ENCODE measurements at regions not wholly inside any gene's neighbourhood (a gene's known extent, or its start where the extent isn't known, plus 50 kb on each side); places are given as distances from the start of the nearest gene placed in this dataset.

GRCh38 chr2:150976604-150977003 lies 285.1 kb downstream of the RBM43 start:
- TF ChIP-seq ZFX (IDR thresholded peaks at IDR 0.05) (no peak), CTCF (conservative IDR thresholded peaks at IDR 0.05) (no peak)
- no peak overlapping the region for H3K27ac ChIP-seq

- TF ChIP-seq ZFX (IDR thresholded peaks at IDR 0.05) = no peak
- TF ChIP-seq CTCF (conservative IDR thresholded peaks at IDR 0.05) = no peak
- no peak overlapping the region for H3K27ac ChIP-seq
These were observed 286.8 kb downstream of the RBM43 start for GRCh38 chr2:150974864-150975263.

GRCh38 chr2:150974234-150974633 lies 287.4 kb downstream of the RBM43 start:
- H3K27ac ChIP-seq = no peak overlapping the region
- TF ChIP-seq CTCF (conservative IDR thresholded peaks at IDR 0.05) (no peak), ZFX (IDR thresholded peaks at IDR 0.05) (no peak)

- TF ChIP-seq ZFX (IDR thresholded peaks at IDR 0.05) (no peak), CTCF (conservative IDR thresholded peaks at IDR 0.05) (no peak)
- H3K27ac ChIP-seq = no peak overlapping the region
These were observed 289.8 kb downstream of the RBM43 start for GRCh38 chr2:150971910-150972309.

GRCh38 chr2:150963336-150963735 lies 298.3 kb downstream of the RBM43 start:
- H3K27ac ChIP-seq = no peak overlapping the region

GRCh38 chr2:150955231-150955630 lies 306.4 kb downstream of the RBM43 start:
- no peak for TF ChIP-seq CTCF (conservative IDR thresholded peaks at IDR 0.05)
- no peak for TF ChIP-seq ZFX (IDR thresholded peaks at IDR 0.05)
- no peak overlapping the region for H3K27ac ChIP-seq

More at GRCh38 chr2:150963336-150963735, 298.3 kb downstream of the RBM43 start:
- no peak for TF ChIP-seq CTCF (conservative IDR thresholded peaks at IDR 0.05)
- no peak for TF ChIP-seq ZFX (IDR thresholded peaks at IDR 0.05)

- no peak for TF ChIP-seq ZFX (IDR thresholded peaks at IDR 0.05)
- no peak for TF ChIP-seq CTCF (conservative IDR thresholded peaks at IDR 0.05)
- no peak overlapping the region for H3K27ac ChIP-seq
These were observed 314.8 kb downstream of the RBM43 start for GRCh38 chr2:150946831-150947230.
